SU-DHL-6 (cell line): ENCODE measurements at regions not wholly inside any gene's neighbourhood (a gene's known extent, or its start where the extent isn't known, plus 50 kb on each side); places are given as distances from the start of the nearest gene placed in this dataset.
"Not testable (repeated sequence)": the region's sequence is repeated elsewhere in the genome, so short reads cannot be mapped to it uniquely, and the experiment has no call there.

ENCODE experiments used
- H2AFZ ChIP-seq: fragments of 200-600 bp; sonication (generic); 2 replicates; pipeline ENCODE4 v1.6.1; 2014; ENCODE audit warnings: low read depth, mild to moderate bottlenecking, moderate library complexity, mixed read lengths, antibody characterized with exemption, low read length; ENCODE audit not compliant: severe bottlenecking
- H3F3A ChIP-seq: fragments of 200-600 bp; shearing (Covaris generic); 2 replicates; pipeline ENCODE4 v1.6.0; 2016; ENCODE audit warnings: antibody characterized with exemption, mild to moderate bottlenecking; ENCODE audit not compliant: insufficient read depth
- H3K27ac ChIP-seq: fragments of 200-600 bp; sonication (generic); 2 replicates; pipeline ENCODE4 v1.5.1; 2016; ENCODE audit warnings: low read depth, mild to moderate bottlenecking, low read length, moderate library complexity, mixed read lengths
- H3K27me3 ChIP-seq: fragments of 200-600 bp; sonication (generic), shearing (Covaris generic); 2 replicates; pipeline ENCODE4 v1.6.0; 2014; ENCODE audit warnings: mild to moderate bottlenecking, low read length
- H3K36me3 ChIP-seq: fragments of 200-600 bp; sonication (generic); 2 replicates; pipeline ENCODE4 v1.6.1; 2014; ENCODE audit warnings: mild to moderate bottlenecking, low read length, mixed read lengths
- H3K4me2 ChIP-seq: fragments of 300-600, 200-600 bp; shearing (Covaris generic), sonication (generic); 2 replicates; pipeline ENCODE4 v1.6.0; 2014; ENCODE audit warnings: low read length, low read depth, mild to moderate bottlenecking; ENCODE audit not compliant: poor library complexity, severe bottlenecking
- H3K4me3 ChIP-seq: fragments of 200-600 bp; sonication (generic); 2 replicates; pipeline ENCODE4 v1.5.1; 2014; ENCODE audit warnings: antibody characterized with exemption, low read length, mild to moderate bottlenecking, mixed read lengths; ENCODE audit not compliant: insufficient read depth, poor library complexity, severe bottlenecking
- H3K79me2 ChIP-seq: fragments of 200-600 bp; sonication (generic); 2 replicates; pipeline ENCODE4 v1.6.1; 2014; ENCODE audit warnings: mild to moderate bottlenecking, low read length, moderate library complexity; ENCODE audit not compliant: insufficient read depth
- H3K9ac ChIP-seq: fragments of 200-600 bp; sonication (generic); 2 replicates; pipeline ENCODE4 v1.7.0; 2014; ENCODE audit warnings: mild to moderate bottlenecking, low read length
- H3K9me2 ChIP-seq: fragments of 200-600 bp; sonication (generic); replicated peaks from 2 replicates; pipeline ENCODE4 v1.6.1; 2014; ENCODE audit warnings: low read length; ENCODE audit not compliant: insufficient read depth
- H3K9me3 ChIP-seq: fragments of 200-600 bp; sonication (generic); 2 replicates; pipeline ENCODE4 v1.6.1; 2014; ENCODE audit warnings: low read length, mixed read lengths; ENCODE audit not compliant: insufficient read depth
- H4K20me1 ChIP-seq: fragments of 200-600 bp; sonication (generic); 2 replicates; pipeline ENCODE4 v1.6.1; 2014; ENCODE audit warnings: low read depth, mild to moderate bottlenecking, antibody characterized with exemption, low read length, moderate library complexity, mixed read lengths
- EZH2phosphoT487 ChIP-seq: fragments of 200-600 bp; sonication (generic), shearing (Covaris generic); conservative IDR thresholded peaks from 2 replicates; pipeline ENCODE4 v1.6.1; 2018; ENCODE audit warnings: mild to moderate bottlenecking, antibody characterized with exemption, low read length, moderate library complexity, mixed read lengths
- TF ChIP-seq, protein P1 (sequence below): fragments of 200-600 bp; sonication (generic); IDR thresholded peaks from one replicate; pipeline ENCODE4 v1.5.1; 2017; ENCODE audit warnings: antibody characterized with exemption, mild to moderate bottlenecking, low read length, moderate library complexity; ENCODE audit not compliant: insufficient read depth, poor library complexity, severe bottlenecking

DNA sequence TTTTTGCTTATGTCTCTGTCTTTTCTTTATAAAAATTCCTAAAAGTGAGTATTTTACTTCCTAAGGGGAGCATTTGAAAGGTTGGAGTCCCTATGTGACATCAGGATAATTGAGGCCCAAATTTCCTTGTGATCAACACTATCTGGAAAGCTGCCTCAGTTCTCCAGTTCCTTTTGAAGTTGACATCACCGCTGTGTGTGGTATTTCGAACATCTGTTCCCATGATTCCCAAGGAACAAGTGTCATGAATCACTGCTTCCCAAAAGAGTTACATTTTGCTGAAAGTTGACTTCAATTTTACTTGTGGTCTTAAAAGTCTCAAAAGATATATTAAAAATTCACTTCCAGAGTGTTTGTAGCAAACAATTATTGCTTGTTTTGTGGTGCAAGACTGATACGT is 452.1 kb upstream of the RGMB start:
- Histone ChIP-seq H3K27ac (no peak overlapping the region), H3K79me2 (no peaks in the 10 kb centered on the region), H3K9me2 (no peaks in the 10 kb centered on the region), H4K20me1 (no peaks in the 10 kb centered on the region), H3K9me3 (no peaks in the 10 kb centered on the region), H3K4me2 (no peak overlapping the region), H3K27me3 (no peaks in the 10 kb centered on the region), H3K4me3 (no peak overlapping the region), H3K9ac (no peak overlapping the region), H3K36me3 (no peaks in the 10 kb centered on the region), H3F3A (no peaks in the 10 kb centered on the region), H2AFZ (no peak overlapping the region)
- TF ChIP-seq, protein P1, sequence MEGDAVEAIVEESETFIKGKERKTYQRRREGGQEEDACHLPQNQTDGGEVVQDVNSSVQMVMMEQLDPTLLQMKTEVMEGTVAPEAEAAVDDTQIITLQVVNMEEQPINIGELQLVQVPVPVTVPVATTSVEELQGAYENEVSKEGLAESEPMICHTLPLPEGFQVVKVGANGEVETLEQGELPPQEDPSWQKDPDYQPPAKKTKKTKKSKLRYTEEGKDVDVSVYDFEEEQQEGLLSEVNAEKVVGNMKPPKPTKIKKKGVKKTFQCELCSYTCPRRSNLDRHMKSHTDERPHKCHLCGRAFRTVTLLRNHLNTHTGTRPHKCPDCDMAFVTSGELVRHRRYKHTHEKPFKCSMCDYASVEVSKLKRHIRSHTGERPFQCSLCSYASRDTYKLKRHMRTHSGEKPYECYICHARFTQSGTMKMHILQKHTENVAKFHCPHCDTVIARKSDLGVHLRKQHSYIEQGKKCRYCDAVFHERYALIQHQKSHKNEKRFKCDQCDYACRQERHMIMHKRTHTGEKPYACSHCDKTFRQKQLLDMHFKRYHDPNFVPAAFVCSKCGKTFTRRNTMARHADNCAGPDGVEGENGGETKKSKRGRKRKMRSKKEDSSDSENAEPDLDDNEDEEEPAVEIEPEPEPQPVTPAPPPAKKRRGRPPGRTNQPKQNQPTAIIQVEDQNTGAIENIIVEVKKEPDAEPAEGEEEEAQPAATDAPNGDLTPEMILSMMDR = no peak
- no peak for TF ChIP-seq EZH2phosphoT487

DNA sequence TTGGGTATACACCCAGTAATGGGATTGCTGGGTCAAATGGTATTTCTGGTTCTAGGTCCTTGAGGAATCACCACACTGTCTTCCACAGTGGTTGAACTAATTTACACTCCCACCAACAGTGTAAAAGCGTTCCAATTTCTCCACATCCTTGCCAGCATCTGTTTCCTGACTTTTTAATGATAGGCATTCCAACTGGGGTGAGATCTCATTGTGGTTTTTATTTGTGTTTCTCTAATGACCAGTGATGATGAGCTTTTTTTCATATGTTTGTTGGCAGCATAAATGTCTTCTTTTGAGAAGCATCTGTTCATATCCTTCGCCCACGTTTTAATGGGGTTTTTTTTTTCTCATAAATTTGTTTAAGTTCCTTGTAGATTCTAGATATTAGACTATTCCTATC is 448.3 kb upstream of the RGMB start:
- H3K4me3 ChIP-seq, H3F3A ChIP-seq, H3K27me3 ChIP-seq, H3K27ac ChIP-seq, H3K4me2 ChIP-seq, H3K9me3 ChIP-seq, H3K79me2 ChIP-seq, H3K9me2 ChIP-seq, H3K36me3 ChIP-seq, H3K9ac ChIP-seq, H4K20me1 ChIP-seq, H2AFZ ChIP-seq: not testable (repeated sequence)

DNA sequence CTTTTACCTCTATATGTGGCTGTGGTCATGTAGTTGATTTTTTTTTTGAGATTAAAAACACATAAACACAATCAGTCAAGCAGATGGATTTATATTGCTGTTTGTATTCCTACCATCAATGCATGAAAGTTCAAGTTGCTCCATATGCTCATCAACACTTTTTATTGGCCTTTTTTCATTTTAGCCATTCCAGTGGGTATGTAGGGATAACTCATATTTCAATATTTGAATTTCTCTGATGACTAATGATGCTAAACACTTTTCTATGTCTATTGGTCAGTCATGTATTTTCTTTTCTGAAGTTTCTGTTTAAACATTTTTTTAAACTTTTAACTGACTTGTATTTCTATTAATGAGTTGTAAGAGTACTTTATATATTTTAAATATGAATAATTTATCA is 445.4 kb upstream of the RGMB start:
- Histone ChIP-seq H3K27me3 (no peaks in the 10 kb centered on the region), H3K9me3 (no peaks in the 10 kb centered on the region), H2AFZ (no peak overlapping the region), H3K4me3 (no peak overlapping the region), H4K20me1 (no peaks in the 10 kb centered on the region), H3K4me2 (no peak overlapping the region), H3K79me2 (no peaks in the 10 kb centered on the region), H3K36me3 (no peaks in the 10 kb centered on the region), H3K27ac (no peak overlapping the region), H3K9ac (no peak overlapping the region), H3F3A (no peaks in the 10 kb centered on the region), H3K9me2 (no peaks in the 10 kb centered on the region)
- TF ChIP-seq, protein P1 = no peak
- no peak for TF ChIP-seq EZH2phosphoT487

DNA sequence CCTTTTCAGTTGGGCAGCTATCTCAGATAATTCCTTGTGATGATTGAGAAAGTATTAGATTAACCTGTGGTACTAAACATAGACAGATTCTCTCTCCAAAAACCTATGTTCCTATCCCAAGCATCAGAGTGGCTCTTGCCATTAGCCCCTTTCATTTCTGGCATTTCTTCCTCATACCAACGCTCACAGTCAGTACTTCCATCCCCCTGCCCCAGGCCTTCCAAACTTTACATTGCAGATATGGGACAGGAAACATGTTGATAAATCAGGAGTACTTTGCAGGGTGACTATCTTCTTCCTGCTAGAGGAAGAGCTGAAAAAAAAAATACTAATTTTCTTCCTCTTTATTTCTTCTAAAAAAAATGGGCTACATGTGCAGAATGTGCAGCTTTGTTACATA is 442.6 kb upstream of the RGMB start:
- TF ChIP-seq, protein P1 = no peak
- no peak for TF ChIP-seq EZH2phosphoT487
- Histone ChIP-seq H3K9me3 (no peaks in the 10 kb centered on the region), H3K4me2 (no peak overlapping the region), H4K20me1 (no peaks in the 10 kb centered on the region), H3K4me3 (no peak overlapping the region), H3K9ac (no peak overlapping the region), H3K27me3 (no peaks in the 10 kb centered on the region), H3K27ac (no peak overlapping the region), H3K36me3 (no peaks in the 10 kb centered on the region), H3K9me2 (no peaks in the 10 kb centered on the region), H3F3A (no peaks in the 10 kb centered on the region), H2AFZ (no peak overlapping the region), H3K79me2 (no peaks in the 10 kb centered on the region)
